T-helper 1 cell treated with Interleukin-12 subunit alpha and Interleukin-12 subunit beta and Interleukin-4 antibody, amounts not matched to agents 30 ng/mL and 1 ng/mL, for 36 hours (primary cell): ENCODE measurements at regions not wholly inside any gene's neighbourhood (a gene's known extent, or its start where the extent isn't known, plus 50 kb on each side); places are given as distances from the start of the nearest gene placed in this dataset.
"Not testable (repeated sequence)": the region's sequence is repeated elsewhere in the genome, so short reads cannot be mapped to it uniquely, and the experiment has no call there.

Source experiments
- intact Hi-C: fragments of 100-400 bp; cut with micrococcal nuclease; formaldehyde crosslinking; loops from one replicate; pipeline ENCODE4 v1.15.1; 2024

DNA sequence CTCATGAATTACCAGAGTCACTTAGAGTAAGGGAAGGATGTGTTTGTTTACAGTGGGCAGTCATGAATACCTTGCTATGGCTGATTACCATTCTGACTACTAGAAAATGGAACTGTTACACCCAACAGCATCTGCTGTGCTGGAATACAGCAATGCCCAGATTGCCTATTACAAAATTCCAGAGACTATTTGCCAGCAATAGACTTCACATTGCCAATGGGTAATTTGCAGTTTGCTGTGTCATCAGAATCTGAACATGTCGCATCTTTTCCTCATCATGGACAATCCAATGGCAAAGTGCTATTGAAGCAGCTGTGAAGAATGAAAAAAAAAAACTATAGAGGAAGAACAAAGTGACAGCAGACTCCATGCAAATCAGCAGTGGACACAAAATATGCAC lies 356.6 kb downstream of the CXXC4 start:
- intact Hi-C loops, result no loop called here

DNA sequence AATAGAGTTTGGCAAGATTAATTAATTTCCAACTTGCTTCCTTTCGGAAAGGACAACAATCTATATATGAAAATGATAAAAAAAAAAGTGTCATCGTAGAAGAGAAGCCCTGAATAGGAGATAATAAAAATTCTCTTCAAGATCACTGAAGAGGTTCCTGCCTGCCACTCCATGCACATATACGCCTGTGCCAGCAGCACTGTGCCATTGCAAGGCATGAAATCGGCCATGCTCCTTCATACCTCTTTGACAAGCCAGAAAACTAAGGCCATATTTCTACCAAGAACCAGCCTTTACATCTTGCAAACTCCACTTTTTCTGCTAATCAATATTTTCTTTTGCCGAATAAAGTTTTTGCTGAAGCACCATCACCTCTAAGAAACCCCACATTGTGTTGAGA lies 365.5 kb downstream of the CXXC4 start:
- intact Hi-C loops, result no loop called here

DNA sequence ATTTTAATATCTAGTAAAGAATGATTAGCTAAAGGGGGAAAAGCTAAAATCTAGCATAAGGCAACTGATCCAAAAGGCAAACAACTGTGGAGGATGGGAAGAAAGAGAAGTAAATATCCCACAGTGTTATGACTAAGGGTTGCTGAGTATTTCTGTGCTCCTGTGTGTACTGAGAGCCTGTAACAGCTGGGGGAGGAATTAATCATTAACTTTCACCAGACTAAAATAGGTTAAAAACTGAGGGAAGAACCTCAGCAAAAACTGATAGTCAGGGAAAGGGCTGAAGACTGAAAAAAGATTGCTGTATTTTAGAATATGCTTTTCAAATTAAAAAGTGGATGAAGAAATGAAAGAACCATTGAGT lies 365.9 kb downstream of the CXXC4 start:
- intact Hi-C loops, result no loop called here

DNA sequence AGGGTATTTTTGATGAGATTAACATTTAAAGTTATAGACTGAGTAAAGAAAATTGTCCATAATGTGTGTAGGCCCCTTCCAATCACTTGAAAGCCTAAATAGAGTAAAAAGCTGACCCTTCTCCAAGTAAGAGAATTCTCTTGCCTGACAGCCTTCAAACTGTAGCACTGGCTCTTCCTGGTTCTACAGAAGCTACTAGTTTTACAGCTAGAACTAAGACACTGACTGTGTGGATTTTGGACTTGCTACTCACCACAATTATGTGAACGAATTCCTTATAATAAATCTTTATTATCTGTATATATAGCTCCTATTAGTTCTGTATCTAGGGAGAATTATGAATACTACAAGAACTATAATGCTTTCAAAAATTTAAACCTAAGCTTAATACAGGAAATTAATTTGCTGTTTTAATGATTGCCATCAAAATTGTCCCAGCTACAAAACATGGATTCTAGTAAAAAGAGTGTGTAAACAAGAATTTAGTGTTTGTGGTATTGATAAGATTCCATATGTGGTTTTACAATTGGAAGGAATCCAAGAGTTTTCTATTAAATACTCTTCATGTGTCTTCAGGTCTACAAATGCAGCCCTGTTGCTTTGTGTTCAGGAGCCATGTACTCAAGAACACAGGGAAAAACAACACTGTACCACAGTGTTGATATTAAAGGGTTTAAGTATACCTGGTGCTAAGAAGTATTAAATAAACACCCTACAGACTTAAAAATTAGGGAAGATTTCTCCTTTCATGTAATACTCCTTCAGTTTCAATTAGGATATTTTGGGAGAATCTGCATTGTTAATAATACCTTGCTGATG lies 366.5 kb downstream of the CXXC4 start:
- intact Hi-C loops, result no loop called here

DNA sequence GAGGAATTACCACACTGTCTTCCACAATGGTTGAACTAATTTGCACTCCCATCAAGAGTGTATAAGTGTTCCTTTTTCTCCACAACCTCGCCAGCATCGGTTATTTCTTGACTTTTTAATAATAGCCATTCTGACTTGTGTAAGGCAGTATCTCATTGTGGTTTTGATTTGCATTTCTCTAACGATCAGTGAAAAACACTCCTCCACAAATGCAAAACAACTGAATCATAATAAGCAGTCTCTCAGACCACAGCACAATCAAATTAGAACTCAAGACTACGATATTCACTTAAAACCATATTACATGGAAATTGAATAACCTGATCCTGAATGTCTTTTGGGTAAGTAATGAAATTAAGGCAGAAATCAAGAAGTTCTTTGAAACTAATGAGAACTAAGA lies 371.7 kb downstream of the CXXC4 start:
- intact Hi-C loops, result no loop called here

DNA sequence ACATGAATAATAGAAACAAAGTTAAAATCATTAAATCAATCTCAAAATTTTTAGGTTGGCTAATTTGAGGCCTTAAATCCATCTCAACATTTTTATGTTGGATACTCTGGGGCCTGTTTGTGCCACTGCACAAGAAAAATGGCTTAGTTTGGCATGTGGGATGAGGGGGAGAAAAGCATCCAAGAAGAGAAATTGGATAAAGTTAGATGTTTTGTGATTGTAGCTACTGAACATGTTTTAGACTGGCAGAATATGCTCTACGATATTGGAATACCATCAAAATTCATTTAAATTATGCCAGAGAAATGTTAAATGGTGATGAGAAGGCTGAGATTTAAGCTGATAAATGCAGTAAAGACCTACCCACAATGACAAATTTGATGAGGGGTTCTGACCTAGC lies 376.9 kb downstream of the CXXC4 start:
- intact Hi-C loops, result no loop called here

DNA sequence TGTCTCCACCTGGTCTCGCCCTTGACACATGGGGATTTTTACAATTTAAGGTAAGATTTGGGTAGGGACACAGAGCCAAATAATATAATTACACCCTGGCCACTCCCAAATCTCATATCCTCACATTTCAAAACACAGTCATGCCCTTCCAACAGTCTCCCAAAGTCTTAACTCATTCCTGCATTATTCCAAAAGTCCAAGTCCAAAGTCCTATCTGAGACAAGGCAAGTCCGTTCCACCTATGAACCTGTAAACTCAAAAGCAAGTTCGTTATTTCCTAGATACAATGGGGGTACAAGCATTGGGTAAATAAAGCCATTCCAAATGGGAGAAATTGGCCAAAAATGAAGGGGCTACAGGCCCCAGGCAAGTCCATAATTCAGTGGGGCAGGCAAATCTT lies 380.8 kb downstream of the CXXC4 start:
- intact Hi-C loops, result no loop called here

DNA sequence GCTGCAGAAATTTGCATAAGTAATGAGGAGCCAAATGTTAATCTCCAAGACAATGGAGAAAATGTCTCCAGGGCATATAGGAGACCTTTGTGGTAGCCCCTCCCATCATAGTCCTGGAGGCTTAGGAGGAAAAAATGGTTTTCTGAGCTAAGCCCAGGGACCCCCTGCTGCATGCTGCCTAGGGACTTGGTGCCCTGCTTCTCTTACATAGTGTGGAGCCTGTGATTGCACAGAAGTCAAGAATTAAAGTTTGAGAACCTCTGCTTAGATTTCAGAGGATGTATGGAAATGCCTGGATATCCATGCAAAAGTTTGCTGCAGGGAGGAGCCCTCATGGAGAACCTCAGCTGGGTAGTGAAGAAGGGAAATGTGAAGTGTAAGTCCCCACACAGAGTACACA lies 379.4 kb upstream of the TACR3 start:
- intact Hi-C loops, result no loop called here

DNA sequence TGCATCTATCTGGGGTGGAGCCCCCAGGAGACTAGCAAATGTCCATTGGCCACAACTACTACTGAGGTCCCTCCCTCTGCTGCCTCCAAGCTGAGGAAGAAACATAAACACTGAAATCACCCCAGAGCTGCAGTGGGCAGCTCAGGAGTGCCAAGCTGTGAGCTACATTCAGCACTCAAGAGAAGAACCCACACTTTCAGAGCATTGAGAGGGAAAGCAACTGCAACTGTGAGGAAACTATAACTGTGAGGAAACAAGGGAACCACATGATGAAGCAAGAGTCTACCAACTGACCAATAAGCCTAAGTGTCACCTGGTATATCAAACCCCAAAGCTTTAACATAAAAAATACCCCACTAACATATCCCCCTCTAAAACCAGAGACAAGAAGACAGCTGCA lies 373.5 kb upstream of the TACR3 start:
- intact Hi-C loops, result no loop called here

DNA sequence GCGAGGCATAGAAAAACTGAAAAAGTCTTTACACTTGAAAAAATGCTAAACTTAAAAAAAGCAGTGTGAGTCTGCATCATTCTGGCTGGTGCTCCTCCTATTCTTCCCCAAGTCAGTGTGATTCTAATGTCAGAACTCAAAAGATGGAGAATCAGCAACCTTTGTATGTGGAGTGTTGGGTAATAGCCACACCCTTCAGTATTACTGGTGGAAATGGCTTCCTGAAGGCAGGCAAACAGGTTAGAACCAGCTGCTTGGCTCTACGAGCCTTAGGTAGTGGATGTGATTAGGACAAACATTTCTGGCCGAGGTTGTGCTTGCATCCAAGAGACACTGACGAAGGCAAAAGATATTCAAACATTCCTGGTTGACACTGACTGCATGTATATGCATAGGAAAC lies 353.4 kb upstream of the TACR3 start:
- intact Hi-C loops, result no loop called here

DNA sequence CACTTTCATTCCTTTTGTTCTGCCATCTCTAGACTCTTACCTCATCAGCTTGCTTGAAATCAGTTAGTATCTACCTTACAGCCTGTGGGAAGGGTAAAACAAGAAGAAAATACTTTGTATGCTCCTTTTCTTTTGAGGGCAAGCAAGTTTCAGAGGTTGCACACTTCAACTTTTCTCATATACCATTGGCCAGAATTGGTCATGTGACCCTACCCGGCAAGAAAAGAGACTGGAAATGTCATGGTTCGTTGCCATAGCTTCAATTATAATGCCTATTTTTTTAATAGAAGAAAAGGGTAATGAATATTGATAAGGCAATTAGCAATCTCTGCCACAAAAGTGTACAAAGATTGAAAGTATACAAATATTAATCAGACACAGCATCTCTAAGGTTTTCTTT lies 346.7 kb upstream of the TACR3 start:
- intact Hi-C loops, result no loop called here

DNA sequence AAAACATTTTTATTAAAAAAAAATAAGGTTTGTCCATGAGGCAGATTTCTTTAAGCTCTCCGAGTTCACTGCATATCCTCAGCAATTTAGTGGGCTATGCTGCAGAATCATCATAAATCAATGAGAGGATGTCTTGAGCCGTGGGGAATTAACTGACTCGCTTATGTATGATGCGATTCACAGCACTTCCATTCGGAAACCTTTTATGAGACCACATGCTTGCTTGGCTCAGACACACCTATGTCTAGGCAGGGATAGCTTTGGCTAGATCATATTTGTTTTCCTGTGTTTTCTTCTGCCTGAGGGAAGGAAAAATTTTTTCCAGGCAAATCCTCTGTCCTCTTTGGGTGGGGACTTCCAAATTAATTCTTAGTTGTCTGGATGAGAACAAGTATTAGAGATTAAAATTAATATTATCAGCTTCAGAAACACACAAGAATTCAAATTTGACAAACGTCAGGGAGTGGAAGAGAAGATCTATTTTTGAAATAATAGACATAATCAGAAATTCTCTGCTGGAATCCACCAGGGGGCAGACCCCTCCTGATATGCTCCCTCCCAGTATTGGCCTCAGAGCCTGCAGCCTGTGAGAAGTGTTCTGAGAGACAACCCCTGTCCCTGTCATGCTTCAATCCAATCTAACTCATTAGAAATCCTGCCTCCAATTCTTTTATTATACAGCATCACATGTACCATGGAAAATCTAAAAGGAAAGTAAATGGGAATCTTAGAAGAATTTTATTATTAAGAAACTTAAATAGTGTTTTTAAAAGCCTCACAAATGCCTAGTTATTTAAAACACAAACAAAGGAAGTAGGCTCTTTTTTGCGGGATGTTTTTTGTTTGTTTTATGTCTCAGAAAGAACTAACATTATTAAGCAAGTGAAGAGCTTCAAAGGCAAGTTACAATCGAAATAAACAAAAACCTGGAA lies 345.1 kb upstream of the TACR3 start:
- intact Hi-C loops, result loop anchor here (2.0 kb wide), 1 partner anchor 1406 kb away; no protein-coding TSS in a partner anchor

DNA sequence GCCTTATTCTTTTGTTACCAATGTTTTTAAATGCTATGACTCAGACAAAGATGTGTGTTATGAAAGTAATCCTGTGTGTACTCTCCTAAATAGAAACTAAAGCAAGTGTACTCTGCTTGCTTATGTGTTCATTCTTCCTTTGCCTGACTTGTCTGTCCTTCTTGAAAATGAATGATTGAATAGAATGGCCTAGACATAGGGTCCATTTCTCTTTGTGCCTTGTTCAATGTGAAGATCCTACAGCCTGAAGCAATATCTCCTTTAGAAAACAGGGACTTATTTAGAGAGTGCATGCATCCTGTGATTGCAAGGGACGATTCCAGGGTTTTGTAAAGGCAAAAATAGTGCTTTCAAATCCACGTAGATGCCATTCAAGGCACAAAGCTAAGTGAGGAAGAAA lies 343.6 kb upstream of the TACR3 start:
- intact Hi-C loops, result no loop called here

DNA sequence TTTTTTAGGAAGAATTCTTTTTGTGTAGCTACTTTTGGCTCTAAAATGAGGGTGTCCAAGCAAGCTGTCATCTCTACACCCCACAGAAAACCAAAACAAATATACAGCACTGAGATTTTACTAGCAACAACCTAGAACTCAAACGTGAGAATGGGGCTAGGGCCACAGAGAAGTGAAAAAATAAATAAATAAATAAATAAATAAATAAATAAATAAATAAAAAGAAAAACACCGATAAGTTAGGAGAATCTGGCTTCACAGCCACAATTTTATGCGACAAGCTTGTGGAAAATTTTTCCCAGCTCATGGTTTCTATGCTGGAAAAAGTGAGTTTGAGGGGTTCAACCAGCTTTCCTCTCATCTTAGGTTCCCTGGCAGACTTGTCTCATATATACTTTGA lies 324.6 kb upstream of the TACR3 start:
- intact Hi-C loops, result no loop called here

DNA sequence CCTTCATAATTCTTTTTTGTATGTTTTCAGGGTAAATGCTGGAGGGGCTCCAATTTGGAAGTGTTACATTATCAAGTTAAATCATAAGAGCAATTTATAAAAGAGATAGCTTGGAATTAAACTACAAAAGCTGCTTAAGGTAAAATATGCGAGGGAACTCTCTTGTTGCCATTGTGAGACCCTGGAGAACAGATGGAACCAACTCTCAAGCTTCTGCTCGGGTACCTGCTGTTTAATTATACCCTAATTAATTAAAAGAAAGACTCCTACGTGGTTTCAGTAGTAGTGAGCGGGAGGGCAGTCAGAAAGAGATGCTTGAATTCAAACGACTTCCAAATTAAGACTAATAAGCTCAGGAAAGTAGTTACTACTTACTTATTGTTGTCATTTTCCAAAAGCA lies 313.1 kb upstream of the TACR3 start:
- intact Hi-C loops, result no loop called here

DNA sequence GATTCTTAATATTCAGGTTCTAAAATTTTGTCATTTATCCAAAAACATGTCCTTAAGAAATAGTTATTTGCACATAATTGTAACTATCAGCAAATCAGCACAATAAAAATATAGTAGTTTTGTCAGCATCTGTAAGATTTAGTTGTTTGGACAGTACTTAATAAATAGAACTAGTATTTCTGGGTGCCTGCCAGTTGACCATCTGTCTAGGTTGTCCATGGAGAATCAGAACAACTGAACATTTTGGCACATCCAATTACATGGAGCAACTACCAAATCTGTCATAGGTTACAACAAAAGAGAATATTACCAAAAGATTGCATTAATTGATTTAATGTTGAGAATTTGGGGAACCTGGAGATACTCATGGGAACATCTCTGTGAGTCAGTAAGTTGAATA lies 305.5 kb upstream of the TACR3 start:
- intact Hi-C loops, result no loop called here

DNA sequence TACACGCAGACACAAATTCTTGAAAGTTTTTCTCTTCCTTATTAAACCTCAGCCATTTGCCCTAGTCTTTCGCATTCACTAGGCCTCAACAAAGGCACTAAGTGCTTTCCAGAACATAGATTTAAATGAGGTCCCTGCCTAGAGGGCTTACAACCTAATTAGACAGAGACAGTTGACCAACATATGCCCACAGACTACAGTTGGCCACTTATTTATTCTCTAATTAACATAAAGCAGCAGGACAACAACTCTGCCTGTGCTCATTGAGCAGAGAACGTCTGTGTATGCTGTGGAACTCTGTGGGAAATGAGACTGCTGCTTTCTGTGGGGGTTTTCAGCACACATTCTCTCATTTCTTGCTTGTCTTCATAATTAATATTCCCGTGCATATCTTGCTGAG lies 303.0 kb upstream of the TACR3 start:
- intact Hi-C loops, result no loop called here

DNA sequence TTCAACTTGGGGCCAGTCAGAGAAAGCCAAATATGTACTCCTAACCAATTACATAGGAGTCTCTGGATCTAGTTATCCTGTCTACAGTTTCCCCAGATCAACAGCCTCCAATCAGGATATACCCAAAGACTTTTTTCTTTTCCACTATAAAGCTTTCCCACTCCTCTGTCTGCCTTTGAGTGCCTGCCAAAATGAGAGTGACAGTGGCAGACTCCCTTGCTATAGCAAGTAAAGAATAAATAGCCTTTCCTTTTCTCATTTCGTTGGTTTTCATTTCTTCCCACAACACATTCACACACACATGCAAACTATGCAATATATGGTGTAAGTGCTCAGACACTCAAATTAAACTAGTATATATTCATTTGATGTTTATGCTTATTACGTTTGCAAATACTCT lies 302.4 kb upstream of the TACR3 start:
- intact Hi-C loops, result no loop called here

DNA sequence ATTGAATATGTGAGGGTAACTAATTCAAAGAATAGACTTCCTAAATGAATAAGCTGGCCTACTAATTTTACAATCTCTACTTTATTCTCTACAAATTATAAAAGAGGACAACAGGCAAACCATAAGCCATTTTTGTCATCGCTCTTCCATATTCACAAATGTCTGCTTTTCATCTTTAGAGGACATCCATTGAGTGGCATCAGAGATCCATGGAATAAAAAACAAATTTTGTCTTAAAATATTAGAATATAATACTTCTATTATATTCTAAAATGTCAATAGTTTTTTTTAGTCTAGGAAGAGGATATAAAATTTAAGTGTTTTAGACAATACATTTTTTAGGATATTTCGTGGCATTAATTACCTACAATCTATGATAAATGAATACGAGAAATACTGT lies 300.9 kb upstream of the TACR3 start:
- intact Hi-C loops, result no loop called here

DNA sequence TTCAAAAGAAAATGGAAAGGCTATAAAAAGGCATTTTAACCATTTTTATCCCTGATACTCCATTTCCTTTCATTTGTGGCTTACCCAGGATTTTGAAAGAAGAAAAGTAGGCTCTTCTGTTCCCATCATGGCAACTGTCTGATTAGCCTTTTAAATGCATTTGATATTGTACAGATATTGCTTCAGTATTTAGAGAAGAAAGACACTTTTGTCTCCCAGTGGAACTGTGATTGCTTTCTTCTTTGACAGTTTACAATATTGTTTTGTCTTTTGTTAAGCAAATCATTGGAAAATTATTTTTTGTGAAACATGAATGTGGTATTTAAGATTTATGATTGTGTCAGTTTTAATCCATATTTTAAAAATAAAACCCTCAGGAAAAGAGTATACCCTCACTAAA lies 297.4 kb upstream of the TACR3 start:
- intact Hi-C loops, result no loop called here

DNA sequence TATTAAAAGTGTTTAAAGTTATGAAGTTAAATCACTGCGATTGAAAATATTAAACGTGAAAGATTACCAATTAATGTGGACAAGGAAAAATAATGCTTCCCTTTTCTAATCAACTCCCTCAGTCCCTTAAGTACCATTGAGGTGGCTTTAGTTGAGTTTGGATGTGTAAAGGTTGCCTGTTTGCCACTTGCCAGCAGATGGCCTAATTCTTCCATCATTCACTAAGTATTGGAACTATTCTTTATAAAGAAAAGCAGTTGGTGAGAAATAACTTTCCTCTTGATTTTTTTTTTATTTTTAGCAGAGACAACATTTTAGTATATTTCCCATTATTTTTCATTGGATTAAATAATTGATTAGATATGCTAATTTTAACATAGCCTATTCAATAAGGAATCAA lies 295.9 kb upstream of the TACR3 start:
- intact Hi-C loops, result no loop called here

DNA sequence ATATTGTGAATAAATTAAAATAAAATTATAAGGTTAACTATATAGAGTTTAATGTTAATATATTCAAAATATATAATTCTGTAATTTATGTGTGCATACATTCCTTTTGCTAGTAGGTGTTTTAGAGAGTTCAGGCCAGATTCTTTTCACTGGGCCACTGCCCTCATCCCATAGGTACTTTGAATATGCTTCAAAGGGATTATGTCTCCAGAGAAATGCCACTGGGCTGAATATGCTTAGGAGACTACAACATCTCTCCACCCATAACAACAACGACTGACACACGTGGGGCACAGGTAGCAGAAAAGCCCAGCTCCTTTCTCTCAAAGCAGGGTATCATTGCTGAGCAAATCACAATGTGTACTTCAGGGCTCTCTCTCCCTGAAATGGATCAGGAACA lies 290.9 kb upstream of the TACR3 start:
- intact Hi-C loops, result no loop called here

DNA sequence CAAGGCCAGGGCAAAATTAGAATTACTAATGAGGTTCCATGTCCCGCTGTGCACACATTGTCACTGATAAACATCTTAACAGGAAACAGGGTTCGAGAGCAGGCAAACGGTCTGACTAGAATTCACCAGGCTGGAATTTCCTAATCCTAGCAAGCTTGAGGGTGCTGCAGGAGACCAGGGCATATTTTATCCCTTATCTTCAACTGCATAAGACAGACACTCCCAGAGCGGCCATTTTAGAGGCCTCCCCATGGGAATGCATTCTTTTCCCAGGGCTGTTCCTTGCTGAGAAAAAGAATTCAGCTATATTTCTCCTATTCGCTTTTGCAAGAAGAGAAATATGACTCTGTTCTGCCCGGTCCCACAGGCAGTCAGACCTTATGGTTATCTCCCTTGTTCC lies 282.5 kb upstream of the TACR3 start:
- intact Hi-C loops, result not testable (repeated sequence)
